ENCODE measurements at regions not wholly inside any gene's neighbourhood (a gene's known extent, or its start where the extent isn't known, plus 50 kb on each side); places are given as distances from the start of the nearest gene placed in this dataset.

DNA sequence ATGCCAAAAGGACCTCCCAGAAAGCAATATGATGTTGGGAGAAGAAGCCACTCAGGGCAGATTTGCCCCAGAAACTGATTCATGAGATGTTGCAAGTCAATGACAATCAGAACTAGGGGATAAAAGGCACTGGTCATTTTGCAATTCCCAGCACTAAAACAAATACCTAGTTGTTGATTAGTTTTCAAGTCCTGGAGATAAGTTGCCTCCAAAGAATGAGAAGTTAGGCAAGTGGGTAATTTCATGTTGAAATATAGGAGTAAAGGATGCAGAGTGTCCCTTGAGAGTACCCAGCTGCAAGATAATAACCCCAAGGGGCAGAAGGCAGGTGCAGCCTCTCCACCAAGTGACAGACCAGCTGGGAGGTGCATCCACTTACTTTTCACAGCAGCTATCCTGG lies 363.6 kb downstream of the PBX1 start:
- POLR2A ChIA-PET: no interaction called here

More for the DNA sequence above, 363.6 kb downstream of the PBX1 start:
- no TSS peak for BruUV-seq (replicated peaks)
- intact Hi-C loops (cut with micrococcal nuclease): no loop called here
- Histone ChIP-seq H3K79me2 (ENCODE audit: control insufficient read depth, insufficient read depth, low read length) (no peaks in the 10 kb centered on the region), H3K4me3 (replicated peaks in 1 of 3; ENCODE audit: insufficient read depth in 1 of 3, low read depth in 1 of 3, low read length in 3 of 3) (no peak overlapping the region), H3K36me3 (ENCODE audit: control insufficient read depth in 2 of 2, extremely low read depth in 1 of 2, insufficient read depth in 2 of 2, low read length in 2 of 2) (no peaks in the 10 kb centered on the region), H2AFZ (ENCODE audit: low read depth, low read length) (no peak overlapping the region), H3K27me3 (ENCODE audit: control insufficient read depth in 2 of 2, insufficient read depth in 2 of 2, low read length in 2 of 2) (no peaks in the 10 kb centered on the region), H3K9me3 (replicated peaks; ENCODE audit: control insufficient read depth, insufficient read depth, low read length) (no peaks in the 10 kb centered on the region), H3K9me1 (replicated peaks; ENCODE audit: control insufficient read depth, extremely low read depth, insufficient read depth, low read length) (no peaks in the 10 kb centered on the region), H4K20me1 (replicated peaks; ENCODE audit: control insufficient read depth, extremely low read depth, insufficient read depth, low read length) (no peaks in the 10 kb centered on the region), H3K27ac (ENCODE audit: insufficient read depth, low read depth, low read length) (no peak overlapping the region), H3K4me1 (ENCODE audit: control insufficient read depth, extremely low read depth, insufficient read depth, low read length) (no peaks in the 10 kb centered on the region), H3K4me2 (ENCODE audit: insufficient read depth, low read length) (no peak overlapping the region), H3K9ac (replicated peaks; ENCODE audit: extremely low read depth, insufficient read depth, low read length) (no peak overlapping the region)
- CTCF ChIA-PET: no interaction called here
- DNase-seq (ENCODE audit: low read depth, low spot score) (no peak), FAIRE-seq (no peak)
- TF ChIP-seq, protein P1, sequence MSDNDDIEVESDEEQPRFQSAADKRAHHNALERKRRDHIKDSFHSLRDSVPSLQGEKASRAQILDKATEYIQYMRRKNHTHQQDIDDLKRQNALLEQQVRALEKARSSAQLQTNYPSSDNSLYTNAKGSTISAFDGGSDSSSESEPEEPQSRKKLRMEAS (IDR thresholded peaks at IDR 0.05; ENCODE audit: insufficient read depth, insufficient read length): no peak
- TF ChIP-seq EZH2 (IDR thresholded peaks at IDR 0.05; ENCODE audit: borderline replicate concordance, low read depth, low read length, severe bottlenecking) (no peak), JUN (IDR thresholded peaks at IDR 0.05; ENCODE audit: borderline replicate concordance, insufficient read depth, insufficient read length, low read depth) (no peak), FOS (IDR thresholded peaks at IDR 0.05; ENCODE audit: borderline replicate concordance, insufficient read depth, low read length) (no peak), POLR2A (IDR thresholded peaks at IDR 0.05; ENCODE audit: low read depth, low read length) (no peak), MYC (IDR thresholded peaks at IDR 0.05; ENCODE audit: low read depth, low read length) (no peak), GATA2 (IDR thresholded peaks at IDR 0.05; ENCODE audit: insufficient read depth, insufficient read length, low read depth, low read length) (no peak), POLR2AphosphoS5 (IDR thresholded peaks at IDR 0.05; ENCODE audit: insufficient read depth, low read depth, low read length) (no peak)
- TF ChIP-seq, protein P2, sequence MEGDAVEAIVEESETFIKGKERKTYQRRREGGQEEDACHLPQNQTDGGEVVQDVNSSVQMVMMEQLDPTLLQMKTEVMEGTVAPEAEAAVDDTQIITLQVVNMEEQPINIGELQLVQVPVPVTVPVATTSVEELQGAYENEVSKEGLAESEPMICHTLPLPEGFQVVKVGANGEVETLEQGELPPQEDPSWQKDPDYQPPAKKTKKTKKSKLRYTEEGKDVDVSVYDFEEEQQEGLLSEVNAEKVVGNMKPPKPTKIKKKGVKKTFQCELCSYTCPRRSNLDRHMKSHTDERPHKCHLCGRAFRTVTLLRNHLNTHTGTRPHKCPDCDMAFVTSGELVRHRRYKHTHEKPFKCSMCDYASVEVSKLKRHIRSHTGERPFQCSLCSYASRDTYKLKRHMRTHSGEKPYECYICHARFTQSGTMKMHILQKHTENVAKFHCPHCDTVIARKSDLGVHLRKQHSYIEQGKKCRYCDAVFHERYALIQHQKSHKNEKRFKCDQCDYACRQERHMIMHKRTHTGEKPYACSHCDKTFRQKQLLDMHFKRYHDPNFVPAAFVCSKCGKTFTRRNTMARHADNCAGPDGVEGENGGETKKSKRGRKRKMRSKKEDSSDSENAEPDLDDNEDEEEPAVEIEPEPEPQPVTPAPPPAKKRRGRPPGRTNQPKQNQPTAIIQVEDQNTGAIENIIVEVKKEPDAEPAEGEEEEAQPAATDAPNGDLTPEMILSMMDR (IDR thresholded peaks at IDR 0.05; ENCODE audit: extremely low read depth in 1 of 2, insufficient read depth in 1 of 2, low read depth in 1 of 2, low read length in 2 of 2): no peak
- dilution Hi-C loops (cut with MboI; ENCODE audit: extremely low pct_ligation_motif_present, low sequenced_read_pairs): no loop called here

Data from endothelial cell of umbilical vein (primary cell).